CD4-positive, alpha-beta T cell treated with Interleukin-21 for 1 hour (primary cell): ENCODE measurements at regions not wholly inside any gene's neighbourhood (a gene's known extent, or its start where the extent isn't known, plus 50 kb on each side); places are given as distances from the start of the nearest gene placed in this dataset.

Experiments used
- DNase-seq: peaks from one replicate; pipeline ENCODE4 v3.0.0-alpha.2; 2020

- DNase-seq = no peak
Observed at GRCh38 chr1:22289307-22289995, 146.6 kb upstream of the WNT4 start.

GRCh38 chr1:22290157-22290556, 147.3 kb upstream of the WNT4 start:
- DNase-seq = no peak

GRCh38 chr1:22290611-22291010, 147.7 kb upstream of the WNT4 start:
- DNase-seq = no peak

- DNase-seq = no peak
Observed at GRCh38 chr1:22291057-22291456, 148.2 kb upstream of the WNT4 start.

GRCh38 chr1:22291494-22291893, 148.6 kb upstream of the WNT4 start:
- no peak for DNase-seq

GRCh38 chr1:22292011-22292788, 149.3 kb upstream of the WNT4 start:
- no peak for DNase-seq

GRCh38 chr1:22295396-22295795, 152.5 kb upstream of the WNT4 start:
- no peak for DNase-seq

GRCh38 chr1:22295856-22296255, 153.0 kb upstream of the WNT4 start:
- DNase-seq = no peak

- DNase-seq = no peak
Observed at GRCh38 chr1:22296701-22297591, 154.0 kb upstream of the WNT4 start.

GRCh38 chr1:22297999-22298398, 153.7 kb upstream of the ZBTB40 start:
- DNase-seq = no peak

- no peak for DNase-seq
Observed at GRCh38 chr1:22303816-22304215, 147.8 kb upstream of the ZBTB40 start.

GRCh38 chr1:22309572-22309971, 142.1 kb upstream of the ZBTB40 start:
- no peak for DNase-seq

GRCh38 chr1:22311461-22311860, 140.2 kb upstream of the ZBTB40 start:
- DNase-seq = no peak

- DNase-seq = no peak
Observed at GRCh38 chr1:22313321-22313720, 138.3 kb upstream of the ZBTB40 start.

GRCh38 chr1:22314706-22315105, 136.9 kb upstream of the ZBTB40 start:
- DNase-seq = no peak

GRCh38 chr1:22315315-22316078, 136.2 kb upstream of the ZBTB40 start:
- DNase-seq = no peak

- DNase-seq = no peak
Observed at GRCh38 chr1:22317231-22317919, 134.3 kb upstream of the ZBTB40 start.

- no peak for DNase-seq
Observed at GRCh38 chr1:22317920-22318243, 133.8 kb upstream of the ZBTB40 start.

GRCh38 chr1:22318279-22318981, 133.2 kb upstream of the ZBTB40 start:
- DNase-seq = no peak

GRCh38 chr1:22319608-22320007, 132.0 kb upstream of the ZBTB40 start:
- DNase-seq = no peak

GRCh38 chr1:22320587-22321344, 130.9 kb upstream of the ZBTB40 start:
- DNase-seq = no peak
